Panc1 (cell line): ENCODE measurements at regions not wholly inside any gene's neighbourhood (a gene's known extent, or its start where the extent isn't known, plus 50 kb on each side); places are given as distances from the start of the nearest gene placed in this dataset.

Experiments used
- ATAC-seq: fragments of 200-7000 bp; cut with Tn5 transposase; 2 replicates; pipeline ENCODE4 v1.9.1; 2020; ENCODE audit warnings: mild to moderate bottlenecking, moderate library complexity
- BruUV-seq: library from RNA; stranded (reverse); fragments of 400-500 nt; replicated peaks from 2 replicates; lab custom pipeline; 2021; lab: Mats Ljungman, UMichigan
- CTCF ChIA-PET: fragments of 300-600 bp; sonication (Branson Sonifier 250); formaldehyde crosslinking; loops from one replicate; lab custom pipeline; 2022; ENCODE audit warnings: antibody characterized with exemption; lab: Charles Lee
- POLR2A ChIA-PET: fragments of 300-600 bp; sonication (Branson Sonifier 250); formaldehyde crosslinking; loops from one replicate; lab custom pipeline; 2022; ENCODE audit warnings: antibody characterized with exemption; lab: Charles Lee
- DNase-seq: peaks from one replicate; pipeline ENCODE4 v3.0.0-alpha.2; 2010; ENCODE audit warnings: low read depth, low spot score
- H3K27ac ChIP-seq: 2 replicates; pipeline ENCODE4 v1.5.1; 2011; ENCODE audit warnings: mild to moderate bottlenecking, low read length, inconsistent platforms
- H3K27me3 ChIP-seq: fragments of 200-500 bp; sonication (Bioruptor generic); 2 replicates; pipeline ENCODE4 v1.6.0; 2014; ENCODE audit warnings: low read length, inconsistent platforms; ENCODE audit not compliant: control insufficient read depth, insufficient read depth
- H3K36me3 ChIP-seq: fragments of 200-500 bp; sonication (Bioruptor generic); 2 replicates; pipeline ENCODE4 v1.5.1; 2014; ENCODE audit warnings: inconsistent platforms, mild to moderate bottlenecking, low read length, moderate library complexity; ENCODE audit not compliant: control insufficient read depth, insufficient read depth
- H3K4me1 ChIP-seq: 2 replicates; pipeline ENCODE4 v1.5.1; 2011; ENCODE audit warnings: inconsistent platforms, mild to moderate bottlenecking, low read length, moderate library complexity; ENCODE audit not compliant: control insufficient read depth, insufficient read depth
- H3K4me3 ChIP-seq, 2 experiments: 2 replicates each; pipeline ENCODE4 v1.5.1; 2011 to 2012; ENCODE audit warnings: low read depth in 2 of 2, low read length in 2 of 2, mild to moderate bottlenecking in 2 of 2, inconsistent platforms in 1 of 2, moderate library complexity in 1 of 2
- H3K9me3 ChIP-seq: fragments of 200-500 bp; sonication (Bioruptor generic); 2 replicates; pipeline ENCODE4 v1.5.1; 2014; ENCODE audit warnings: low read depth, mild to moderate bottlenecking, inconsistent platforms, low read length, moderate library complexity; ENCODE audit not compliant: control insufficient read depth, insufficient read depth
- POLR2AphosphoS5 ChIP-seq: IDR thresholded peaks from 2 replicates; pipeline ENCODE4 v1.6.1; 2012; ENCODE audit warnings: mild to moderate bottlenecking, low read depth, low read length, moderate library complexity
- SIN3A ChIP-seq: IDR thresholded peaks from 2 replicates; pipeline ENCODE4 v1.6.1; 2012; ENCODE audit warnings: low read depth, mild to moderate bottlenecking, low read length, moderate library complexity, borderline replicate concordance; ENCODE audit not compliant: insufficient read depth
- TCF7L2 ChIP-seq: IDR thresholded peaks from 2 replicates; pipeline ENCODE4 v1.6.1; 2011; ENCODE audit warnings: mild to moderate bottlenecking, low read depth, low read length, inconsistent platforms
- in situ Hi-C: cut with HindIII; loops from 2 replicates; pipeline ENCODE4 v1.10.0; 2016; ENCODE audit warnings: low sequenced_read_pairs, low pct_unique_long_range_greater_than_20kb
- intact Hi-C: fragments of 100-400 bp; cut with micrococcal nuclease; formaldehyde crosslinking; loops from one replicate; pipeline ENCODE4 v1.10.0; 2022; ENCODE audit not compliant: unreplicated experiment
- TF ChIP-seq, protein P1 (sequence below): fragments of 450-650 bp; IDR thresholded peaks from 2 replicates; pipeline ENCODE4 v1.5.1; 2017; ENCODE audit warnings: mild to moderate bottlenecking
- TF ChIP-seq, protein P2 (sequence below), 2 experiments: IDR thresholded peaks; 2 replicates each; pipeline ENCODE4 v1.6.1; 2011 to 2012; ENCODE audit warnings: low read depth in 2 of 2, control low read depth in 1 of 2, low read length in 1 of 2, mild to moderate bottlenecking in 1 of 2, moderate library complexity in 1 of 2; ENCODE audit not compliant: insufficient read depth in 1 of 2

DNA sequence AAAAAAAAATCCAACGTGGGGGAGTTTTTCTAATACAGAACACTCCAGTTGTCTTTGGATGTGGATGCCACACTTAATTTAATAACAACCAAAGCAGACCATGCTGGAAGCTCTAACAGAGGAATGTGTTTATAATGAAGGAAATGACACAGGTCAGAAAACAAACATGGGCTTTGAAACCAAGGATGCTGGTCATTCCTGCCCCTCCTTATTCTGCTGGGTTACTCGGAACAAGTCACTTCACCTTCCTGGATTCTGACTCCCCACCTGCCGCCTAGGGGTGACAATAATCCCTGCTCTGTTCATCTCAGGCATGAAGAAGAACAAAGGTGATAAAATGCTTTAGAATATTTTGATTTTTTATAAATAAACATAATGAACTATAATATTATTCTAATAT, 240.9 kb upstream of the ADAMTS9 start:
- TF ChIP-seq POLR2AphosphoS5 (no peak), TCF7L2 (no peak), SIN3A (no peak)
- TF ChIP-seq, protein P1, sequence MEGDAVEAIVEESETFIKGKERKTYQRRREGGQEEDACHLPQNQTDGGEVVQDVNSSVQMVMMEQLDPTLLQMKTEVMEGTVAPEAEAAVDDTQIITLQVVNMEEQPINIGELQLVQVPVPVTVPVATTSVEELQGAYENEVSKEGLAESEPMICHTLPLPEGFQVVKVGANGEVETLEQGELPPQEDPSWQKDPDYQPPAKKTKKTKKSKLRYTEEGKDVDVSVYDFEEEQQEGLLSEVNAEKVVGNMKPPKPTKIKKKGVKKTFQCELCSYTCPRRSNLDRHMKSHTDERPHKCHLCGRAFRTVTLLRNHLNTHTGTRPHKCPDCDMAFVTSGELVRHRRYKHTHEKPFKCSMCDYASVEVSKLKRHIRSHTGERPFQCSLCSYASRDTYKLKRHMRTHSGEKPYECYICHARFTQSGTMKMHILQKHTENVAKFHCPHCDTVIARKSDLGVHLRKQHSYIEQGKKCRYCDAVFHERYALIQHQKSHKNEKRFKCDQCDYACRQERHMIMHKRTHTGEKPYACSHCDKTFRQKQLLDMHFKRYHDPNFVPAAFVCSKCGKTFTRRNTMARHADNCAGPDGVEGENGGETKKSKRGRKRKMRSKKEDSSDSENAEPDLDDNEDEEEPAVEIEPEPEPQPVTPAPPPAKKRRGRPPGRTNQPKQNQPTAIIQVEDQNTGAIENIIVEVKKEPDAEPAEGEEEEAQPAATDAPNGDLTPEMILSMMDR, result no peak
- TF ChIP-seq, protein P2, sequence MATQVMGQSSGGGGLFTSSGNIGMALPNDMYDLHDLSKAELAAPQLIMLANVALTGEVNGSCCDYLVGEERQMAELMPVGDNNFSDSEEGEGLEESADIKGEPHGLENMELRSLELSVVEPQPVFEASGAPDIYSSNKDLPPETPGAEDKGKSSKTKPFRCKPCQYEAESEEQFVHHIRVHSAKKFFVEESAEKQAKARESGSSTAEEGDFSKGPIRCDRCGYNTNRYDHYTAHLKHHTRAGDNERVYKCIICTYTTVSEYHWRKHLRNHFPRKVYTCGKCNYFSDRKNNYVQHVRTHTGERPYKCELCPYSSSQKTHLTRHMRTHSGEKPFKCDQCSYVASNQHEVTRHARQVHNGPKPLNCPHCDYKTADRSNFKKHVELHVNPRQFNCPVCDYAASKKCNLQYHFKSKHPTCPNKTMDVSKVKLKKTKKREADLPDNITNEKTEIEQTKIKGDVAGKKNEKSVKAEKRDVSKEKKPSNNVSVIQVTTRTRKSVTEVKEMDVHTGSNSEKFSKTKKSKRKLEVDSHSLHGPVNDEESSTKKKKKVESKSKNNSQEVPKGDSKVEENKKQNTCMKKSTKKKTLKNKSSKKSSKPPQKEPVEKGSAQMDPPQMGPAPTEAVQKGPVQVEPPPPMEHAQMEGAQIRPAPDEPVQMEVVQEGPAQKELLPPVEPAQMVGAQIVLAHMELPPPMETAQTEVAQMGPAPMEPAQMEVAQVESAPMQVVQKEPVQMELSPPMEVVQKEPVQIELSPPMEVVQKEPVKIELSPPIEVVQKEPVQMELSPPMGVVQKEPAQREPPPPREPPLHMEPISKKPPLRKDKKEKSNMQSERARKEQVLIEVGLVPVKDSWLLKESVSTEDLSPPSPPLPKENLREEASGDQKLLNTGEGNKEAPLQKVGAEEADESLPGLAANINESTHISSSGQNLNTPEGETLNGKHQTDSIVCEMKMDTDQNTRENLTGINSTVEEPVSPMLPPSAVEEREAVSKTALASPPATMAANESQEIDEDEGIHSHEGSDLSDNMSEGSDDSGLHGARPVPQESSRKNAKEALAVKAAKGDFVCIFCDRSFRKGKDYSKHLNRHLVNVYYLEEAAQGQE (IDR thresholded peaks at IDR 0.05; ENCODE audit: insufficient read depth in 1 of 2, low read depth in 2 of 2, low read length in 1 of 2), result no peak
- in situ Hi-C loops, result no loop called here
- intact Hi-C loops, result no loop called here
- no peaks in the 10 kb centered on the region for H3K36me3 ChIP-seq
- BruUV-seq, result no TSS peak
- H3K4me1 ChIP-seq, result no peaks in the 10 kb centered on the region
- DNase-seq (no peak), ATAC-seq (no peak)
- no peak overlapping the region for H3K27ac ChIP-seq
- no peaks in the 10 kb centered on the region for H3K27me3 ChIP-seq
- no peaks in the 10 kb centered on the region for H3K9me3 ChIP-seq
- no peak overlapping the region for H3K4me3 ChIP-seq
- ChIA-PET POLR2A (no interaction called here), CTCF (no interaction called here)

DNA sequence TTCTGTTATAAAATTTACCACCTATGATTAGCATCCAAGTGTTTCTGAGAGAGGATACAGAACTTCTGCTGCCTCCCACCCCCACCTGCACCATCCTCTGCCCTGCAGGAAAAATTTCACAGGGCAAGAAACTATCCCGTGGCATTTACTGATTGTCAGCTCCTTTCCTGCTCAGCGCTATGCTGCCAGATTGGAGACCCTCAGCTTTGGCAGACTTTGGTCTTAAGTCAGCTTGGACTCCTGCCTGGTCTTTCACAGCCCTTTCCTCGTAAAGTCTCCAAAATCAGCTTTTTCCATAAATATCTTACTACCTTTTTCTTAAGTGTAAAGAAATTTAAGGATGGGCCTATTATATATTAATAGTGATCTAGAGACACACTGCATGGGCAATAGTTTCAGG, 239.9 kb upstream of the ADAMTS9 start:
- no peak for ATAC-seq
- ChIA-PET CTCF (no interaction called here), POLR2A (no interaction called here)
- Histone ChIP-seq H3K4me3 (no peak overlapping the region), H3K27me3 (no peaks in the 10 kb centered on the region), H3K36me3 (no peaks in the 10 kb centered on the region), H3K27ac (no peak overlapping the region), H3K9me3 (no peaks in the 10 kb centered on the region), H3K4me1 (no peaks in the 10 kb centered on the region)
- intact Hi-C loops, result no loop called here
- TF ChIP-seq SIN3A, result no peak
- no TSS peak for BruUV-seq
- in situ Hi-C loops, result no loop called here
- DNase-seq, result no peak

DNA sequence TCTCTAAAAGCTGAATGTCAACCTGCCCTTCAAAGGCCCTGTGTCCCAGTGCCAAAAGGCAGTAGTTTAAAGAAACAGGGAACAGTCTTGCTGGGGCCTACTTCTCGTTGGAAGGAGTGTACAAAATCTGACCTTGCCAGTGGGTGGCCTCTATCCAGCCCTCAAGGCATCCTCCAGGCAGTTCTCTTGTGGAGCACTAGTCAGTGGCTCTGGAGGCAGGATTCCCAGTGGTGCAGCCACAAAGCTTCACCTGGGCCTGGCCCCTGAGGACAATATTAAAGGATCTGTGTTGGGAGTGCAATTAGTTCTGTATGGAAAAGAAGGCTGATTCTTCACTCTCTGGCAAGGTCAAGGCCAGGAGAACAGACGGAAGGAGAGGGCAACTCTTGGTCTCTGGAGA, 237.8 kb upstream of the ADAMTS9 start:
- Histone ChIP-seq H3K36me3 (no peaks in the 10 kb centered on the region), H3K4me1 (no peaks in the 10 kb centered on the region), H3K4me3 (no peak overlapping the region), H3K27ac (no peak overlapping the region), H3K9me3 (no peaks in the 10 kb centered on the region), H3K27me3 (no peaks in the 10 kb centered on the region)
- ATAC-seq, result no peak
- no peak for DNase-seq
- CTCF ChIA-PET, result no interaction called here
- POLR2A ChIA-PET, result no interaction called here
- TF ChIP-seq SIN3A, result no peak
- TF ChIP-seq, protein P2 (IDR thresholded peaks at IDR 0.05; ENCODE audit: insufficient read depth in 1 of 2, low read depth in 2 of 2, low read length in 1 of 2), result no peak
- TF ChIP-seq TCF7L2, result no peak
- TF ChIP-seq, protein P1, result no peak
- intact Hi-C loops, result no loop called here
- BruUV-seq, result no TSS peak
- in situ Hi-C loops, result no loop called here
